ENCODE measurements at regions not wholly inside any gene's neighbourhood (a gene's known extent, or its start where the extent isn't known, plus 50 kb on each side); places are given as distances from the start of the nearest gene placed in this dataset.

- no peak for TF ChIP-seq TCF12 (IDR thresholded peaks at IDR 0.05; ENCODE audit: low read depth, low read length)
- no peak for TF ChIP-seq CHD7 (IDR thresholded peaks at IDR 0.05; ENCODE audit: insufficient replicate concordance, low read length)
Measured at GRCh38 chr12:73841963-73842362, 695.7 kb upstream of the ATXN7L3B start (continued).

All from H1 (cell line).